ENCODE measurements at regions not wholly inside any gene's neighbourhood (a gene's known extent, or its start where the extent isn't known, plus 50 kb on each side); places are given as distances from the start of the nearest gene placed in this dataset.

GRCh38 chr10:108450280-108450679 lies 1285.8 kb upstream of the SORCS1 start:
- TF ChIP-seq CTCF (IDR thresholded peaks at IDR 0.05; ENCODE audit: low read depth, low read length, missing input control) (no peak), REST (IDR thresholded peaks at IDR 0.05) (no peak), TAF1 (conservative IDR thresholded peaks at IDR 0.05) (no peak), JUND (IDR thresholded peaks at IDR 0.05) (no peak), RAD21 (IDR thresholded peaks at IDR 0.05) (no peak), MAX (IDR thresholded peaks at IDR 0.05) (no peak), SP1 (IDR thresholded peaks at IDR 0.05) (no peak), RXRA (IDR thresholded peaks at IDR 0.05) (no peak), FOXA1 (IDR thresholded peaks at IDR 0.05) (no peak), ATF3 (IDR thresholded peaks at IDR 0.05) (no peak), ZBTB33 (IDR thresholded peaks at IDR 0.05) (no peak), YY1 (IDR thresholded peaks at IDR 0.05) (no peak)

Measured in liver (tissue), 3 donors.